ENCODE measurements at regions not wholly inside any gene's neighbourhood (a gene's known extent, or its start where the extent isn't known, plus 50 kb on each side); places are given as distances from the start of the nearest gene placed in this dataset.

DNA sequence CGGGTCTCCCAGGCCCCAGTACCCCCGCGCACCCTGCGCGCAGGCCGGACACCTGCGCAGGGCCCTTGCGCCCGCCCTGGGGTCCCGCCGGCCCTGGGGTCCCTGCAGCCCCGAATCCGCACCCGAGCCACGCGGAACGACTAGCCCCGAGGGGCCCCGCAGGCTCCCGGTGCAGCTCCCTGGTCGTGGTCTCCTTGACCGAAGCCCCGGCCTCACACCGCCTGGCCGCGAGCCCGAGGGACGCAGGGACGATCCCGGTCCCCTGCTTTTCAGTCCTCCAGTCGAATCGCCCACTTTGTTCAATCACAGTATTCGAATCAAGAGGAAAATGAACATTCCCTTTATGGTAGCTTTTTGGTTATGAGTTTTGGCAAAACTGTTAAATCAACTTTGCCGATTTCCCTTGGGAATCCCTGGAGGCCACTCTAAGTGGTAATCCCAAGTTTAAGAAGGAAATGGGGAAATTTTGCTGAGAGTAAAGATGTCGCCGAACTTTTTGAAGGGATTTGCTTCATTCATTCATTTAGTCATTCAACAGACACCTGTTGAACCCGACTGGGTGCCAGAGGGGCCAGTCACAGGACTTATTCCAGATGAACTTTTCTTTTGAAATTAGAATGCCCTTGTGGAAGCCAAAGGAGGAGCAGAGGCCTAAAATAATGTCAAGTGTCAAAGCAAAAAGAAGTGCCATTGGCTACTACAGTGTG is 75.0 kb downstream of the ZIC5 start:
- no peak overlapping the region for H2BK120ac ChIP-seq (replicated peaks; ENCODE audit: low read depth, low read length)
- H3K4me1 ChIP-seq (replicated peaks in 1 of 4; ENCODE audit: control insufficient read depth in 3 of 4, insufficient read depth in 4 of 4, low read length in 3 of 4) = peaks cover 9 to 26% (median 16%) of the 10 kb centered on the region in 4 experiments
- TF ChIP-seq ASH2L (IDR thresholded peaks at IDR 0.05; ENCODE audit: low read length) = no peak
- no peak for TF ChIP-seq ZNF274 (IDR thresholded peaks at IDR 0.05; ENCODE audit: borderline replicate concordance, extremely low read depth, low read length)
- TF ChIP-seq, protein P1, sequence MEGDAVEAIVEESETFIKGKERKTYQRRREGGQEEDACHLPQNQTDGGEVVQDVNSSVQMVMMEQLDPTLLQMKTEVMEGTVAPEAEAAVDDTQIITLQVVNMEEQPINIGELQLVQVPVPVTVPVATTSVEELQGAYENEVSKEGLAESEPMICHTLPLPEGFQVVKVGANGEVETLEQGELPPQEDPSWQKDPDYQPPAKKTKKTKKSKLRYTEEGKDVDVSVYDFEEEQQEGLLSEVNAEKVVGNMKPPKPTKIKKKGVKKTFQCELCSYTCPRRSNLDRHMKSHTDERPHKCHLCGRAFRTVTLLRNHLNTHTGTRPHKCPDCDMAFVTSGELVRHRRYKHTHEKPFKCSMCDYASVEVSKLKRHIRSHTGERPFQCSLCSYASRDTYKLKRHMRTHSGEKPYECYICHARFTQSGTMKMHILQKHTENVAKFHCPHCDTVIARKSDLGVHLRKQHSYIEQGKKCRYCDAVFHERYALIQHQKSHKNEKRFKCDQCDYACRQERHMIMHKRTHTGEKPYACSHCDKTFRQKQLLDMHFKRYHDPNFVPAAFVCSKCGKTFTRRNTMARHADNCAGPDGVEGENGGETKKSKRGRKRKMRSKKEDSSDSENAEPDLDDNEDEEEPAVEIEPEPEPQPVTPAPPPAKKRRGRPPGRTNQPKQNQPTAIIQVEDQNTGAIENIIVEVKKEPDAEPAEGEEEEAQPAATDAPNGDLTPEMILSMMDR (IDR thresholded peaks at IDR 0.05; ENCODE audit: control extremely low read depth in 1 of 3, insufficient read depth in 1 of 3, low read depth in 1 of 3, low read length in 3 of 3) = no peak
- no peak for TF ChIP-seq GTF2F1 (IDR thresholded peaks at IDR 0.05; ENCODE audit: borderline replicate concordance, low read depth, low read length)
- no peak for TF ChIP-seq MAFK (IDR thresholded peaks at IDR 0.05; ENCODE audit: low read depth, low read length)
- no peak overlapping the region for H3K56ac ChIP-seq (replicated peaks; ENCODE audit: insufficient read length, low read depth, low read length)
- DNase-seq (ENCODE audit: low read depth in 1 of 2, low spot score in 2 of 2) (peak in 1 of 2 experiments; percentile 60), FAIRE-seq (no peak)
- H2AK5ac ChIP-seq (ENCODE audit: low read depth, low read length) = peak overlapping the region; percentile 8; the same call in 1 of the 2 replicates
- H2BK20ac ChIP-seq (ENCODE audit: low read length) = no peak overlapping the region; the same call in 1 of the 2 replicates
- no peaks in the 10 kb centered on the region for H3K9me3 ChIP-seq (ENCODE audit: insufficient read depth in 2 of 2, low read depth in 1 of 2, low read length in 1 of 2)
- peak overlapping the region; percentile 69 to 81; a peak in 3 of 4 replicates for H3K4me2 ChIP-seq (ENCODE audit: insufficient read depth in 1 of 2, low read depth in 2 of 2, low read length in 2 of 2)
- no peak overlapping the region for H3K27ac ChIP-seq (ENCODE audit: low read depth, low read length)
- no peak overlapping the region; the same call in 1 of the 2 replicates for H2AFZ ChIP-seq (ENCODE audit: low read length)
- no peak overlapping the region; a peak in 2 of 7 replicates for H3K9ac ChIP-seq (replicated peaks in 1 of 4; ENCODE audit: extremely low read depth in 1 of 4, low read depth in 3 of 4, low read length in 3 of 4)
- H3K14ac ChIP-seq (ENCODE audit: insufficient read length) = no peak overlapping the region
- CTCF ChIA-PET (ENCODE audit: partially characterized antibody) = interaction anchor here (0.5 to 6.9 kb wide), 7 partner anchors 18 to 1026 kb away, joined by 3 to 80 read pairs (median 4); no protein-coding TSS in a partner anchor
- H3K4ac ChIP-seq (replicated peaks; ENCODE audit: insufficient read length, low read depth, low read length) = no peak overlapping the region
- 0 out of 2 replicates have a peak overlapping the region, but pooled peaks have one; percentile 92 for H2BK15ac ChIP-seq (ENCODE audit: low read length)
- no peak overlapping the region for H4K5ac ChIP-seq (ENCODE audit: insufficient read length, low read depth, low read length)
- WGBS, 2 experiments (ENCODE audit: extremely low coverage in 1 of 2, insufficient coverage in 1 of 2, insufficient read length in 1 of 2, insufficient replicate concordance in 2 of 2, low coverage in 1 of 2, low lambda C conversion rate in 2 of 2, missing lambda C conversion rate in 1 of 2) = 67% methylated on average over 37 of the region's 37 CpGs; no CpG with 5 or more reads in 1 of the 2 experiments
- POLR2A ChIA-PET (ENCODE audit: partially characterized antibody) = interaction anchor here (1.3 to 1.8 kb wide), 5 partner anchors 8 to 210 kb away, joined by 3 to 4 read pairs (median 4); no protein-coding TSS in a partner anchor
- peak overlapping the region; percentile 33; the same call in 1 of the 2 replicates for H3K18ac ChIP-seq (ENCODE audit: extremely low read depth, low read length)
- H2BK5ac ChIP-seq (ENCODE audit: low read depth, low read length) = no peak overlapping the region
- no peaks in the 10 kb centered on the region for H3K79me2 ChIP-seq (ENCODE audit: control insufficient read depth in 1 of 2, insufficient read depth in 2 of 2, low read length in 2 of 2)
- no peak overlapping the region for H3K23ac ChIP-seq (ENCODE audit: insufficient read length)
- peak overlapping the region in 1 of 4 experiments; percentile 54; a peak in 2 of 8 replicates for H3K4me3 ChIP-seq (ENCODE audit: extremely low read depth in 1 of 4, insufficient read depth in 2 of 4, low read depth in 3 of 4, low read length in 4 of 4)
- H4K20me1 ChIP-seq (replicated peaks in 1 of 2; ENCODE audit: control insufficient read depth in 1 of 2, insufficient read depth in 2 of 2, low read length in 2 of 2) = no peaks in the 10 kb centered on the region
- H3K23me2 ChIP-seq (ENCODE audit: low read depth, low read length) = peaks cover 6% of the 10 kb centered on the region; the same call in 1 of the 2 replicates
- 0 out of 2 replicates have a peak overlapping the region, but pooled peaks have one; percentile 22 for H4K8ac ChIP-seq (ENCODE audit: extremely low read depth, insufficient read depth, low read length)
- peaks cover 0 to 24% (median 19%) of the 10 kb centered on the region in 4 experiments; a peak in 5 of 7 replicates for H3K27me3 ChIP-seq (replicated peaks in 1 of 4; ENCODE audit: control insufficient read depth in 3 of 4, extremely low read depth in 1 of 4, insufficient read depth in 3 of 4, low read length in 3 of 4)
- no peak overlapping the region for H4K91ac ChIP-seq (replicated peaks; ENCODE audit: insufficient read length, low read length)
- no peaks in the 10 kb centered on the region for H3K36me3 ChIP-seq (ENCODE audit: control insufficient read depth in 2 of 4, insufficient read depth in 4 of 4, low read length in 3 of 4)
- peak overlapping the region; percentile 92 for H2BK12ac ChIP-seq (ENCODE audit: low read depth, low read length)
- no peaks in the 10 kb centered on the region for H3K79me1 ChIP-seq (ENCODE audit: low read depth, low read length)

All from H1 (cell line).